ENCODE measurements at regions not wholly inside any gene's neighbourhood (a gene's known extent, or its start where the extent isn't known, plus 50 kb on each side); places are given as distances from the start of the nearest gene placed in this dataset.

- H3K4me3 ChIP-seq (replicated peaks; ENCODE audit: low read depth, low read length) = no peak overlapping the region
Observed at GRCh38 chr3:162842549-162843216, 1346.1 kb downstream of the OTOL1 start.

DNA sequence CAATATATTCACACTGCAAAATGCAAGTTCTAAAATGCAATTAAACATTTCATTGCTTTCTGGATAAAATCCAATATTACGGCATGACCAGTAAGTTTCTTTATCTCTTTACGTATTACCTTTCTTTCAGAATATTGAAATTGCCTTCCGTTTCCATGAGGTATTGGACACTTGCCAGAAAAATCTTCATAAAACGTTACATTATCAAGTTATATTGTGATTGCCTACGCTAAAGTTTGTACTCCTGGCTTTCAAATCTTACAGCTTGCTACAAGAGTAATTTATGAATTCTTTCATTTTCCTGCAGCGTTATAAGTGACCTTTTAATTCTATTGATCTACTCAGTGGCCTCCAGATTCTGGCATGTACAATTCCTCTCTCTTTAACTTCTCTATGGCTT, 1349.3 kb downstream of the OTOL1 start:
- no peak for TF ChIP-seq CTCF (IDR thresholded peaks at IDR 0.05; ENCODE audit: low read length, missing control alignments)
- no peak for DNase-seq (ENCODE audit: low read depth)
- H3K4me3 ChIP-seq (replicated peaks; ENCODE audit: low read depth, low read length) = no peak overlapping the region

More at GRCh38 chr3:162842549-162843216, 1346.1 kb downstream of the OTOL1 start:
- DNase-seq (ENCODE audit: low read depth) = no peak
- TF ChIP-seq CTCF (IDR thresholded peaks at IDR 0.05; ENCODE audit: low read length, missing control alignments) = no peak

- TF ChIP-seq CTCF (IDR thresholded peaks at IDR 0.05; ENCODE audit: low read length, missing control alignments) = no peak
- H3K4me3 ChIP-seq (replicated peaks; ENCODE audit: low read depth, low read length) = no peak overlapping the region
- no peak for DNase-seq (ENCODE audit: low read depth)
Observed at GRCh38 chr3:162847511-162847910, 1350.9 kb downstream of the OTOL1 start.

- no peak for DNase-seq (ENCODE audit: low read depth)
- no peak overlapping the region for H3K4me3 ChIP-seq (replicated peaks; ENCODE audit: low read depth, low read length)
- no peak for TF ChIP-seq CTCF (IDR thresholded peaks at IDR 0.05; ENCODE audit: low read length, missing control alignments)
Observed at GRCh38 chr3:162863579-162863978, 1367.0 kb downstream of the OTOL1 start.

DNA sequence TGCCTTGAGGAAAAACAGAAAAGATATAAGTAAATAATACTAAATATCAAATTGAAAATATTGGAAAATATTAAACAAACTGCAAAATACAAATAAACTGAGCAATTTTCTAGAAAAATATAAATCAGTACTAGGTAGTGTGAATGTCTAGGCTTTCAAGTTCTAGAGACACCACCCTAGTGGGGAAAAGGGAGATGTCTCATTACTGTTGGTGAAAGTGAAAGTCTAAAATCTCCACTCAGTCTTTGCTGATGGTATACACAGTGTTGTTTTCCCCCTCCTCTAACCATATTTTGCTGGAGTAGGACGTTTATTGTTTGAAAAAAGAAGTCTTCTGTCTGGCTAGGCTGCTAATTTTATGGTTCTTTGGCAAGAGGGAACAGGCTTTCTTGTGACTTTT, 1368.9 kb downstream of the OTOL1 start:
- peak; percentile 14 for TF ChIP-seq CTCF (IDR thresholded peaks at IDR 0.05; ENCODE audit: low read length, missing control alignments)
- peak; percentile 0 for DNase-seq (ENCODE audit: low read depth)
- H3K4me3 ChIP-seq (replicated peaks; ENCODE audit: low read depth, low read length) = no peak overlapping the region

- no peak for TF ChIP-seq CTCF (IDR thresholded peaks at IDR 0.05; ENCODE audit: low read length, missing control alignments)
- H3K4me3 ChIP-seq (replicated peaks; ENCODE audit: low read depth, low read length) = no peak overlapping the region
Observed at GRCh38 chr3:162879021-162879562, 1382.5 kb downstream of the OTOL1 start.

DNA sequence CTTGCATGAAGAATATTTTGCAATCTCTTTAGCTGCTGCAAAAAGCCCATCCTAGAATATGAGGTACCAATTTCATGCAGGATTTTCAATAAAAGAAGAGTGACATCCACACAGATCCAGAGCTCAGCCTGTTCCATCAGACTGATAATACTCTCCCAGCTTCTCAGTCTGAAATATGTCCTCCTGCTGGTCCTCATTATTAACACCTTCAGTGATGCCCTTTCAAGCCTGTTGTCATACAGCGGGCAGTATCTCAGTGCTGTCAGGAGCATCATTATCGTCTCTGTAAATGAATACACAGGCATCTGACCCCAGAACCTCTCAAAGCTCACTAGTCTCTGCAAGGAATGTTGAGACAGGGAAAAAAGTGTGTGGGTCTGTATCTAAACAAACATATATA, 1387.8 kb downstream of the OTOL1 start:
- H3K4me3 ChIP-seq (replicated peaks; ENCODE audit: low read depth, low read length) = no peak overlapping the region
- TF ChIP-seq CTCF (IDR thresholded peaks at IDR 0.05; ENCODE audit: low read length, missing control alignments) = no peak
- DNase-seq (ENCODE audit: low read depth) = no peak

More at GRCh38 chr3:162879021-162879562, 1382.5 kb downstream of the OTOL1 start:
- DNase-seq (ENCODE audit: low read depth) = no peak
